ENCODE measurements at regions not wholly inside any gene's neighbourhood (a gene's known extent, or its start where the extent isn't known, plus 50 kb on each side); places are given as distances from the start of the nearest gene placed in this dataset.

DNA sequence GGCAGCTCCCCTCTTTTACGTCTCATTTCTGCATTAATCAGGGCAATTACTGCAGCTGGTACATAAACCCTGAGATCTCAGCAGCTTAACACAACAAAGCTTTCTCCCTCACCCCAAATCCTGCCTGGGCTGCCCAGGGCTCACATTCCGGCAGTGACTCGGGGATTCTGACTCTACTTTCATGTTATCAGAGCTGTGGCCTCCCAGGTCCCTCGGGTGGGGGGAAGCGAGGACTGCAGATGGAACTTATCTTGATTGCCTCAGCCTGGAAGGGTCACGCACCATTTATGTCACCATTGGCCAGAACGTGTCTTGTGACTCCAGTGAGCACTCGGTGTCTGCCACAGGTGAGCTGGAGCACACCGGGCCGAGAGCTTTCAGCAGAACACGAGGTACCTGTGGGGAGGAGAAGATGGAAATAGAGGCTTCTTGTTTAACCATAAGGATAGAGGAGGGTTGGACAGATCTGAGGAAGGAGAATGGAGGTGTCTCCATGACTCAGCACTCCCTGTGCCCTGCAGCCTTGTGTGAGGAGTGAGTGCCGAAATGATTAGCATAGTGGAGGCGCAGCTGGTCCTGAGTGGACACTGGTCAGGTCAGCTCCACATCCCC is 88.5 kb upstream of the EXOC2 start:
- Histone ChIP-seq H3K4me2 (ENCODE audit: low read length) (no peak overlapping the region), H3K9ac (ENCODE audit: low read length) (no peak overlapping the region), H3K79me2 (ENCODE audit: low read length) (no peaks in the 10 kb centered on the region), H3K36me3 (replicated peaks; ENCODE audit: low read depth, low read length) (no peaks in the 10 kb centered on the region), H4K20me1 (ENCODE audit: insufficient read depth, low read length) (no peaks in the 10 kb centered on the region), H2AFZ (ENCODE audit: low read depth, low read length) (no peak overlapping the region), H3K9me3 (ENCODE audit: insufficient read depth, low read length) (no peaks in the 10 kb centered on the region), H3K27ac (ENCODE audit: low read length) (no peak overlapping the region), H3K27me3 (ENCODE audit: low read depth, low read length) (peaks cover 8% of the 10 kb centered on the region; the same call in 1 of the 2 replicates), H3K4me3 (ENCODE audit: low read length) (no peak overlapping the region), H3K4me1 (ENCODE audit: low read length) (no peaks in the 10 kb centered on the region)
- no peak for TF ChIP-seq EZH2phosphoT487 (IDR thresholded peaks at IDR 0.05; ENCODE audit: low read depth)
- TF ChIP-seq, protein P1, sequence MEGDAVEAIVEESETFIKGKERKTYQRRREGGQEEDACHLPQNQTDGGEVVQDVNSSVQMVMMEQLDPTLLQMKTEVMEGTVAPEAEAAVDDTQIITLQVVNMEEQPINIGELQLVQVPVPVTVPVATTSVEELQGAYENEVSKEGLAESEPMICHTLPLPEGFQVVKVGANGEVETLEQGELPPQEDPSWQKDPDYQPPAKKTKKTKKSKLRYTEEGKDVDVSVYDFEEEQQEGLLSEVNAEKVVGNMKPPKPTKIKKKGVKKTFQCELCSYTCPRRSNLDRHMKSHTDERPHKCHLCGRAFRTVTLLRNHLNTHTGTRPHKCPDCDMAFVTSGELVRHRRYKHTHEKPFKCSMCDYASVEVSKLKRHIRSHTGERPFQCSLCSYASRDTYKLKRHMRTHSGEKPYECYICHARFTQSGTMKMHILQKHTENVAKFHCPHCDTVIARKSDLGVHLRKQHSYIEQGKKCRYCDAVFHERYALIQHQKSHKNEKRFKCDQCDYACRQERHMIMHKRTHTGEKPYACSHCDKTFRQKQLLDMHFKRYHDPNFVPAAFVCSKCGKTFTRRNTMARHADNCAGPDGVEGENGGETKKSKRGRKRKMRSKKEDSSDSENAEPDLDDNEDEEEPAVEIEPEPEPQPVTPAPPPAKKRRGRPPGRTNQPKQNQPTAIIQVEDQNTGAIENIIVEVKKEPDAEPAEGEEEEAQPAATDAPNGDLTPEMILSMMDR (IDR thresholded peaks at IDR 0.05; ENCODE audit: low read depth, low read length) = no peak

DNA sequence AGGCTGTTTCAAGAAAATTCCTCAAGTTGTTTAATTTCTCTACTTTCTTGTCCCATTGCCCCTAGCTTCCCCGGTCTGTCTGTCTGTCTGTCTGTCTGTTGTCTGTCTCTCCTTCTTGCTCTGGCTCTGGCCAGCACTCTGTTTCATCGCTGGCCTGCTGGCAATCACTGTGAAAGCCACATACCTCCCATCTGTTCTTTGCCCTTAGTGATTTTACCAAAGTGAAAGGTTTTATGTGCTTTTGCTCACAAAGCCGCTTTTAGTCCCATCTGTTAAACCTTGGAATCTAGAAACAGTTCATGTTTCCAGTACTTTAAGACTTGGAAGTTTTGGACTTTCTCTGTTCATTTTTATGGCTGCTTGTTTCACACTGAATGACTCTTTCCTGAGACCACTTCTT is 87.8 kb upstream of the EXOC2 start:
- H4K20me1 ChIP-seq (ENCODE audit: insufficient read depth, low read length) = no peaks in the 10 kb centered on the region
- no peaks in the 10 kb centered on the region for H3K36me3 ChIP-seq (replicated peaks; ENCODE audit: low read depth, low read length)
- no peak for TF ChIP-seq EZH2phosphoT487 (IDR thresholded peaks at IDR 0.05; ENCODE audit: low read depth)
- TF ChIP-seq, protein P1 (IDR thresholded peaks at IDR 0.05; ENCODE audit: low read depth, low read length) = no peak
- no peak overlapping the region for H3K9ac ChIP-seq (ENCODE audit: low read length)
- no peak overlapping the region for H3K27ac ChIP-seq (ENCODE audit: low read length)
- H3K4me3 ChIP-seq (ENCODE audit: low read length) = no peak overlapping the region
- H3K27me3 ChIP-seq (ENCODE audit: low read depth, low read length) = peaks cover 8% of the 10 kb centered on the region; the same call in 1 of the 2 replicates
- H3K4me1 ChIP-seq (ENCODE audit: low read length) = no peaks in the 10 kb centered on the region
- H3K4me2 ChIP-seq (ENCODE audit: low read length) = no peak overlapping the region
- no peak overlapping the region for H2AFZ ChIP-seq (ENCODE audit: low read depth, low read length)
- H3K9me3 ChIP-seq (ENCODE audit: insufficient read depth, low read length) = no peaks in the 10 kb centered on the region
- H3K79me2 ChIP-seq (ENCODE audit: low read length) = no peaks in the 10 kb centered on the region

DNA sequence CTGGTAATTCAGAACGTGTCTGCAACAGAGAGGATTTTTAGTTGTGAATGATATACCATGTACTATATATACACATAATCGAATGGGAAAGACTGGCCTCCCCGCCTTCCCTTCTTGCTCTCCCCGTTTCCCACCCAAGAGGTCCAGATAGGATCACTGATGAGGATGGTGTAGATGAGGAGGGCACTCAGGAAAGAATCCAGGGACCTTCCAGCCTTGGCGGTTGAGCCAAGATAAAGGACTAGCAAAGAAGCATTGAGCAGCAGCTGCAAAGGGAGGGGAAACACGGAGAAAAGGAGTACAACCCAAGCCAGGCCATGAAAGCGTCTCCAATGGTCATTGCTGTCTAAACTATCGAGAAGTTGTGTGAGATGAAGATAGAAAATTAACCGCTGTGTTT is 84.0 kb upstream of the EXOC2 start:
- Histone ChIP-seq H3K36me3 (replicated peaks; ENCODE audit: low read depth, low read length) (no peaks in the 10 kb centered on the region), H4K20me1 (ENCODE audit: insufficient read depth, low read length) (no peaks in the 10 kb centered on the region), H3K4me2 (ENCODE audit: low read length) (no peak overlapping the region), H3K4me1 (ENCODE audit: low read length) (no peaks in the 10 kb centered on the region), H2AFZ (ENCODE audit: low read depth, low read length) (no peak overlapping the region), H3K27me3 (ENCODE audit: low read depth, low read length) (peaks cover 8% of the 10 kb centered on the region; the same call in 1 of the 2 replicates), H3K9me3 (ENCODE audit: insufficient read depth, low read length) (no peaks in the 10 kb centered on the region), H3K4me3 (ENCODE audit: low read length) (no peak overlapping the region), H3K9ac (ENCODE audit: low read length) (no peak overlapping the region), H3K79me2 (ENCODE audit: low read length) (no peaks in the 10 kb centered on the region), H3K27ac (ENCODE audit: low read length) (no peak overlapping the region)
- TF ChIP-seq EZH2phosphoT487 (IDR thresholded peaks at IDR 0.05; ENCODE audit: low read depth) = no peak
- TF ChIP-seq, protein P1 (IDR thresholded peaks at IDR 0.05; ENCODE audit: low read depth, low read length) = no peak

DNA sequence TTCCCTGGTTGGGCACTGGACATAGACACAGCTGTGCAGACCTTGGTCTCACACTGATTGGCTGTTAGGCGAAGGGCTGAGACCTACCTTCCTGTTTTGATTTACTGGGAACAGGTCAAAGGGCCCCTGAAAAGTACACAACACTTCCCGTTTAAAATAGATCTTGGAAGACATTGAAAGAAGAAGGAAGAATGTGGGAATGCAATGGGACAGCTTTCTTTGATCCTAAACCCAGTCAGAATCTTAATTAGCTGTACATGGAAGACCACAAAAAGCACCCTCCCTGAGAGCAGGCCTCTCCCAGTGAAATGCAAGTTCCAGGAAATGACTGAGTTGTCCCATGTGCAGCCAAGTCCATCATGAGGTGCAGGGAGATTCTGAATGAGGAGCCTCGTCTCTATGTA is 83.6 kb upstream of the EXOC2 start:
- no peaks in the 10 kb centered on the region for H3K9me3 ChIP-seq (ENCODE audit: insufficient read depth, low read length)
- H3K4me3 ChIP-seq (ENCODE audit: low read length) = no peak overlapping the region
- H3K36me3 ChIP-seq (replicated peaks; ENCODE audit: low read depth, low read length) = no peaks in the 10 kb centered on the region
- no peaks in the 10 kb centered on the region for H4K20me1 ChIP-seq (ENCODE audit: insufficient read depth, low read length)
- H3K79me2 ChIP-seq (ENCODE audit: low read length) = no peaks in the 10 kb centered on the region
- H3K9ac ChIP-seq (ENCODE audit: low read length) = no peak overlapping the region
- no peak for TF ChIP-seq EZH2phosphoT487 (IDR thresholded peaks at IDR 0.05; ENCODE audit: low read depth)
- TF ChIP-seq, protein P1 (IDR thresholded peaks at IDR 0.05; ENCODE audit: low read depth, low read length) = no peak
- no peak overlapping the region for H3K27ac ChIP-seq (ENCODE audit: low read length)
- peaks cover 8% of the 10 kb centered on the region; the same call in 1 of the 2 replicates for H3K27me3 ChIP-seq (ENCODE audit: low read depth, low read length)
- H3K4me2 ChIP-seq (ENCODE audit: low read length) = no peak overlapping the region
- no peaks in the 10 kb centered on the region for H3K4me1 ChIP-seq (ENCODE audit: low read length)
- H2AFZ ChIP-seq (ENCODE audit: low read depth, low read length) = no peak overlapping the region
